Esophagus muscularis mucosa (tissue), 4 donors: ENCODE measurements at regions not wholly inside any gene's neighbourhood (a gene's known extent, or its start where the extent isn't known, plus 50 kb on each side); places are given as distances from the start of the nearest gene placed in this dataset.

Source experiments
- EP300 ChIP-seq: sonication (generic); formaldehyde crosslinking; IDR thresholded peaks from one replicate; pipeline ENCODE4 v1.6.1; 2017; ENCODE audit warnings: antibody characterized with exemption
- POLR2A ChIP-seq: fragments of 450-650 bp; IDR thresholded peaks from one replicate; pipeline ENCODE4 v1.6.1; 2017; ENCODE audit warnings: antibody characterized with exemption, moderate library complexity, mild to moderate bottlenecking, low read depth
- POLR2AphosphoS5 ChIP-seq, 2 donors: sonication (generic); formaldehyde crosslinking; IDR thresholded peaks; one replicate each; pipeline ENCODE4 v1.6.1; 2017; ENCODE audit warnings: antibody characterized with exemption in 2 of 2
- TF ChIP-seq, protein P1 (sequence below), 3 experiments: fragments of 200-600 bp in 2 of 3; fragments of 450-650 bp in 1 of 3; sonication (generic) in 2 of 3; IDR thresholded peaks; one replicate each; pipeline ENCODE4 v1.5.1; 2017 to 2019; ENCODE audit warnings: antibody characterized with exemption in 3 of 3, mild to moderate bottlenecking in 2 of 3, moderate library complexity in 1 of 3

DNA sequence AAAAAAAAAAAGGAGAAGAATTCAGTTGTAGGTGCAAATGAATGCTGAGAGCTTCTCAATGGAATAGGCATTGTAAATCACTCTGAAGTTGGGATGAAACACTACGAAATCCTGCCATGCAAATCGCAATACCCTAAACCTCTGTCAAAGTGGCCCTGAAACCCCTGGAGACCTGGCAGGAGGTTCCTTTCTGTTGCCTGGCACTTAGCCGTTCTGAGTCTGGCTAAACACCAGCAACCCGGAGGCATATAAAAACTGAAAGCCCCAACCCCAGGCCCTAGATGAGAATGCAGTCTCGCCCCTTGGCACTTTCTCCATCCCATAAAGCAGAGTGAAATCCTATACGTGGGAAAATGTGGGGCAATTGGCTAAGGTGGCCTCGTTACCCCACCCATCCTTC lies 151.5 kb upstream of the PARP11 start:
- TF ChIP-seq POLR2A: no peak
- TF ChIP-seq, protein P1, sequence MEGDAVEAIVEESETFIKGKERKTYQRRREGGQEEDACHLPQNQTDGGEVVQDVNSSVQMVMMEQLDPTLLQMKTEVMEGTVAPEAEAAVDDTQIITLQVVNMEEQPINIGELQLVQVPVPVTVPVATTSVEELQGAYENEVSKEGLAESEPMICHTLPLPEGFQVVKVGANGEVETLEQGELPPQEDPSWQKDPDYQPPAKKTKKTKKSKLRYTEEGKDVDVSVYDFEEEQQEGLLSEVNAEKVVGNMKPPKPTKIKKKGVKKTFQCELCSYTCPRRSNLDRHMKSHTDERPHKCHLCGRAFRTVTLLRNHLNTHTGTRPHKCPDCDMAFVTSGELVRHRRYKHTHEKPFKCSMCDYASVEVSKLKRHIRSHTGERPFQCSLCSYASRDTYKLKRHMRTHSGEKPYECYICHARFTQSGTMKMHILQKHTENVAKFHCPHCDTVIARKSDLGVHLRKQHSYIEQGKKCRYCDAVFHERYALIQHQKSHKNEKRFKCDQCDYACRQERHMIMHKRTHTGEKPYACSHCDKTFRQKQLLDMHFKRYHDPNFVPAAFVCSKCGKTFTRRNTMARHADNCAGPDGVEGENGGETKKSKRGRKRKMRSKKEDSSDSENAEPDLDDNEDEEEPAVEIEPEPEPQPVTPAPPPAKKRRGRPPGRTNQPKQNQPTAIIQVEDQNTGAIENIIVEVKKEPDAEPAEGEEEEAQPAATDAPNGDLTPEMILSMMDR (IDR thresholded peaks at IDR 0.05): no peak
- no peak for TF ChIP-seq POLR2AphosphoS5 (IDR thresholded peaks at IDR 0.05)
- TF ChIP-seq EP300: no peak
